A673 (cell line): ENCODE measurements at regions not wholly inside any gene's neighbourhood (a gene's known extent, or its start where the extent isn't known, plus 50 kb on each side); places are given as distances from the start of the nearest gene placed in this dataset.

ENCODE experiments used
- BruUV-seq: library from RNA; stranded (reverse); fragments of 400-500 nt; replicated peaks from 2 replicates; lab custom pipeline; 2021; lab: Mats Ljungman, UMichigan
- CTCF ChIA-PET: fragments of 300-600 bp; sonication (Branson Sonifier 250); formaldehyde crosslinking; loops from one replicate; lab custom pipeline; 2022; ENCODE audit warnings: antibody characterized with exemption; lab: Charles Lee
- POLR2A ChIA-PET: fragments of 300-600 bp; sonication (Branson Sonifier 250); formaldehyde crosslinking; loops from one replicate; lab custom pipeline; 2022; ENCODE audit warnings: antibody characterized with exemption; ENCODE audit not compliant: low non-redundant PET; lab: Charles Lee
- DNase-seq: peaks from one replicate; pipeline ENCODE4 v3.0.0-alpha.2; 2015; ENCODE audit warnings: low spot score
- H3K27ac ChIP-seq: fragments of 200-600 bp; sonication (generic); 2 replicates; pipeline ENCODE4 v1.5.1; 2016; ENCODE audit warnings: mixed run types, low read depth, mild to moderate bottlenecking, mixed read lengths, antibody characterized with exemption, low read length; ENCODE audit not compliant: poor library complexity, severe bottlenecking
- H3K27me3 ChIP-seq: fragments of 200-600 bp; sonication (generic); replicated peaks from 2 replicates; pipeline ENCODE4 v1.6.1; 2017; ENCODE audit warnings: mixed run types, low read depth, mild to moderate bottlenecking, mixed read lengths, antibody characterized with exemption, low read length; ENCODE audit not compliant: insufficient read depth, poor library complexity
- H3K36me3 ChIP-seq: fragments of 200-600 bp; sonication (generic); 2 replicates; pipeline ENCODE4 v1.6.1; 2016; ENCODE audit warnings: mixed run types, mild to moderate bottlenecking, mixed read lengths, antibody characterized with exemption, low read length; ENCODE audit not compliant: insufficient read depth, poor library complexity, severe bottlenecking
- H3K4me1 ChIP-seq: fragments of 200-600 bp; sonication (generic); 2 replicates; pipeline ENCODE4 v1.6.1; 2017; ENCODE audit warnings: mixed run types, mild to moderate bottlenecking, mixed read lengths, antibody characterized with exemption, low read length; ENCODE audit not compliant: insufficient read depth, poor library complexity, severe bottlenecking
- H3K4me3 ChIP-seq: fragments of 200-600 bp; sonication (generic); 2 replicates; pipeline ENCODE4 v1.5.1; 2016; ENCODE audit warnings: low read depth, mixed run types, mild to moderate bottlenecking, mixed read lengths, low read length; ENCODE audit not compliant: poor library complexity, severe bottlenecking
- H3K9me3 ChIP-seq: fragments of 200-600 bp; sonication (generic); 2 replicates; pipeline ENCODE4 v1.6.1; 2016; ENCODE audit warnings: mixed run types, low read depth, mild to moderate bottlenecking, mixed read lengths, antibody characterized with exemption, low read length; ENCODE audit not compliant: poor library complexity, severe bottlenecking
- CTCF ChIP-seq: fragments of 300-800, 200-600 bp; sonication (generic); conservative IDR thresholded peaks from 2 replicates; pipeline ENCODE4 v1.5.1; 2017; ENCODE audit warnings: low read depth, mild to moderate bottlenecking, antibody characterized with exemption, low read length, moderate library complexity, mixed read lengths
- EZH2 ChIP-seq: fragments of 200-600 bp; sonication (generic); IDR thresholded peaks from 2 replicates; pipeline ENCODE4 v1.6.1; 2017; ENCODE audit warnings: borderline replicate concordance, low read depth, mild to moderate bottlenecking, mixed read lengths, antibody characterized with exemption, low read length; ENCODE audit not compliant: poor library complexity, severe bottlenecking
- intact Hi-C: fragments of 100-400 bp; cut with micrococcal nuclease; formaldehyde crosslinking; loops from one replicate; pipeline ENCODE4 v1.10.0; 2022; ENCODE audit not compliant: unreplicated experiment

GRCh38 chr7:114070246-114070645 lies 151.4 kb upstream of the PPP1R3A start:
- no peak for DNase-seq
- CTCF ChIA-PET, result no interaction called here
- POLR2A ChIA-PET, result no interaction called here
- no peaks in the 10 kb centered on the region for H3K9me3 ChIP-seq
- H3K27ac ChIP-seq, result no peak overlapping the region
- no peak for TF ChIP-seq EZH2
- no peak for TF ChIP-seq CTCF
- H3K27me3 ChIP-seq, result peaks cover 71% of the 10 kb centered on the region
- no peak overlapping the region for H3K4me3 ChIP-seq
- BruUV-seq, result no TSS peak
- no peaks in the 10 kb centered on the region for H3K36me3 ChIP-seq
- H3K4me1 ChIP-seq, result no peaks in the 10 kb centered on the region
- intact Hi-C loops, result no loop called here

DNA sequence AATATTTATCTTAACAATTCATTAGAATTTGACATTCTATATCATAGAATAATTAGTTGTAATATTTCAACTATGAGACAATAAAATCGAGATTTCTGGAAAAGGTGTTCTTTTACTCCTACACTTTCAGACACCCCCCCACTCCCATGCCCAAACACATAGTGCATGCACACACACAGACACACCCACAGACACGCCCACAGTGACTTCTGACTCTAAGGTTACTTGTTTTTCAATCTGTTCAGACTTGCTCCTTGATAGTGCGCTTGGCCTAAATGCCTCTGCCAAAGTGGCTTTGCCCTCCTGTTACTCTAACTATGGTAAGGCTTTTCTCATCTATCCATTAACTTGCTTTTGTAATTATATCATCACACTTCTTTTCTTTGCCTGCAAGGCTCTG lies 144.0 kb upstream of the PPP1R3A start:
- TF ChIP-seq CTCF (no peak), EZH2 (no peak)
- POLR2A ChIA-PET, result no interaction called here
- H3K27ac ChIP-seq, result no peak overlapping the region
- H3K4me1 ChIP-seq, result no peaks in the 10 kb centered on the region
- H3K27me3 ChIP-seq, result peaks cover 35% of the 10 kb centered on the region
- BruUV-seq, result no TSS peak
- intact Hi-C loops, result no loop called here
- no peaks in the 10 kb centered on the region for H3K9me3 ChIP-seq
- H3K36me3 ChIP-seq, result no peaks in the 10 kb centered on the region
- CTCF ChIA-PET, result no interaction called here
- DNase-seq, result no peak
- H3K4me3 ChIP-seq, result no peak overlapping the region

- POLR2A ChIA-PET, result no interaction called here
- BruUV-seq, result no TSS peak
- TF ChIP-seq CTCF (no peak), EZH2 (no peak)
Observed at GRCh38 chr7:114051871-114052331, 133.1 kb upstream of the PPP1R3A start.

More at GRCh38 chr7:114051871-114052331, 133.1 kb upstream of the PPP1R3A start:
- CTCF ChIA-PET, result no interaction called here
- no peaks in the 10 kb centered on the region for H3K4me1 ChIP-seq
- H3K27me3 ChIP-seq, result no peaks in the 10 kb centered on the region
- intact Hi-C loops, result no loop called here
- no peak for DNase-seq
- H3K36me3 ChIP-seq, result no peaks in the 10 kb centered on the region
- H3K27ac ChIP-seq, result no peak overlapping the region
- H3K4me3 ChIP-seq, result no peak overlapping the region
- H3K9me3 ChIP-seq, result no peaks in the 10 kb centered on the region
